ENCODE measurements at regions not wholly inside any gene's neighbourhood (a gene's known extent, or its start where the extent isn't known, plus 50 kb on each side); places are given as distances from the start of the nearest gene placed in this dataset.

DNA sequence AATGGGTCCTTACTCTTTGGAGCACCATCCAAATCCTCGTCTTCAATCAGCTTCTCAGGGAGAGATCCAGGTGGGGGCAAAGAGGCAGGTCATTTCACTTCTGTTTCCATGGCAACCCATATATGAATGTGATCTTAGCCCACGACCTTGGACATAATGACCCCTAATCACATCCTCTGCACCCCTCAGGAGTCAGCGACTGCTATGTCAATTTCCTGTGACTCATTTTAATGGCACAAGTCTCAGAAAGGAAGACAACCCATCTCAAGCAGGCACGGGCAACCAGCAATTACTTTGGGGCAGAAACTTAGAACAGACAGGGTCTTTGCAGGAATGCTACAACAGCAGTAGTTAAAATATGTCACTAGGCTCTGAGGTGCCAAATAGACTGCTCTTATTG, 591.2 kb downstream of the TLR4 start:
- Histone ChIP-seq H3K36me3 (ENCODE audit: control insufficient read depth in 2 of 2, insufficient read depth in 2 of 2, low read length in 2 of 2) (no peaks in the 10 kb centered on the region), H3K27ac (ENCODE audit: low read depth in 2 of 2, low read length in 2 of 2) (no peak overlapping the region), H3K4me3 (ENCODE audit: low read length in 2 of 2) (no peak overlapping the region)

DNA sequence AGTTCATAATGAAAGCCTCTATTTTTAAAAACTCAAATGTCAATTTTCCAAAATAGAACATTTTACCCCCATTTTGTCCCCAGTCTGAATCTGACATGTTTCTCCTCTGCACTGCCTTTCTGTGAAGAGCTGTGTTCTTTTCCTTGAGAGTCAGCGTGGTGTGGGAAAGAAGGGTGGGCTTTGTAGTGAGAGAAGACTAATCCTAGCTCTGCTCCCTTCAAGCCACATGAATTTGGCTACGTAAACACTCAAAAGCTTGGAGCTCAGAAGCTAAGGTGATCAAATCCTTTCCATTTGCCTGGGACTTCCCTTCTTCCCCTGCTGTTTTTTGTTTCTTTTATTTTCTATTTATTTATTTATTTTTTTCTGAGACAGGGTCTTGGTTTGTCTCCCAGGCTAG, 598.5 kb downstream of the TLR4 start:
- no peak overlapping the region for H3K27ac ChIP-seq (ENCODE audit: low read depth in 2 of 2, low read length in 2 of 2)
- no peaks in the 10 kb centered on the region for H3K36me3 ChIP-seq (ENCODE audit: control insufficient read depth in 2 of 2, insufficient read depth in 2 of 2, low read length in 2 of 2)
- H3K4me1 ChIP-seq (ENCODE audit: control insufficient read depth in 2 of 2, insufficient read depth in 2 of 2, low read length in 2 of 2): no peaks in the 10 kb centered on the region
- H3K27me3 ChIP-seq (ENCODE audit: control insufficient read depth in 2 of 2, insufficient read depth in 2 of 2, low read length in 2 of 2): no peaks in the 10 kb centered on the region
- no peak overlapping the region for H3K4me3 ChIP-seq (ENCODE audit: low read length in 2 of 2)
- H3K9ac ChIP-seq (ENCODE audit: low read depth in 1 of 2, low read length in 2 of 2): no peak overlapping the region
- H3K9me3 ChIP-seq (ENCODE audit: control insufficient read depth in 2 of 2, low read length in 2 of 2): no peaks in the 10 kb centered on the region

More for the DNA sequence above, 591.2 kb downstream of the TLR4 start:
- H3K27me3 ChIP-seq (ENCODE audit: control insufficient read depth in 2 of 2, insufficient read depth in 2 of 2, low read length in 2 of 2): no peaks in the 10 kb centered on the region
- H3K9ac ChIP-seq (ENCODE audit: low read depth in 1 of 2, low read length in 2 of 2): no peak overlapping the region
- no peaks in the 10 kb centered on the region for H3K4me1 ChIP-seq (ENCODE audit: control insufficient read depth in 2 of 2, insufficient read depth in 2 of 2, low read length in 2 of 2)
- no peaks in the 10 kb centered on the region for H3K9me3 ChIP-seq (ENCODE audit: control insufficient read depth in 2 of 2, low read length in 2 of 2)

DNA sequence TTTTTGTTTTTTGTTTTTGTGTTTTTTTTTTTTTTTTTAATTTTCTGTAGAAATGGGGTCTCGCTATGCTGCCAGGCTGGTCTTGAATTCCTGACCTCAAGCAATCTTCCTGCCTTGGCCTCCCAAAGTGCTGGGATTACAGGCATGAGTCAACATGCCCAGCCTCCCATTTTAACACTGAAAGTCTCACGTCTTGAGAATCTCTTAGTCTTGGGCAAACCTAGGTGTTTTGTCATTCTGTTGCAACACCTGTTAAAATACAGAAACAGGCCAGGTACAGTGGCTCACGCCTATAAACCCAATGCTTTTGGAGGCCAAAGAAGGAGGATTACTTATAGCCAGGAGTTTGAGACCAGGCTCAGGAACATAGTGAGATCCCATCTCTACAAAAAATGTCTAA, 599.0 kb downstream of the TLR4 start:
- no peak overlapping the region for H3K9ac ChIP-seq (ENCODE audit: low read depth in 1 of 2, low read length in 2 of 2)
- no peaks in the 10 kb centered on the region for H3K27me3 ChIP-seq (ENCODE audit: control insufficient read depth in 2 of 2, insufficient read depth in 2 of 2, low read length in 2 of 2)
- no peaks in the 10 kb centered on the region for H3K9me3 ChIP-seq (ENCODE audit: control insufficient read depth in 2 of 2, low read length in 2 of 2)
- H3K36me3 ChIP-seq (ENCODE audit: control insufficient read depth in 2 of 2, insufficient read depth in 2 of 2, low read length in 2 of 2): no peaks in the 10 kb centered on the region
- no peaks in the 10 kb centered on the region for H3K4me1 ChIP-seq (ENCODE audit: control insufficient read depth in 2 of 2, insufficient read depth in 2 of 2, low read length in 2 of 2)
- H3K4me3 ChIP-seq (ENCODE audit: low read length in 2 of 2): no peak overlapping the region
- no peak overlapping the region for H3K27ac ChIP-seq (ENCODE audit: low read depth in 2 of 2, low read length in 2 of 2)

DNA sequence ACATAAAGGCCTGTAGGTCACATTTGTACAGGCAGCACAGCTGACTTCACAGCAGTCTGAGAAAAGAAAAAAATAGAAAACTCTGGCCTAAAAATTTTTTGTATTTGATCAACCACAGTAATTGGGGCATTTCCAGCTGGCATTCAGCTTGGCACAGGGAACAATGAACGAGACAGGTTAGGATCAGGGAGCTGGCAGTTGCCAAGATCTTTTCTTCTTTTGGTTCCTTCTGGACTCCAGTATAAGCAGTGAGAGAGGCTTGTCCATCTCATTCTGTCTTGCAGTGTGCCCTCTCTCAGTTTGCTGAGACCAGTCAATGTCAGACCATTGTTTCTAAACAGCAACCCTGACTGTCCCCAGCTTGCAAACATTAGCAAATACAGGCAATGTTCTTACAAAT, 601.1 kb downstream of the TLR4 start:
- Histone ChIP-seq H3K4me1 (ENCODE audit: control insufficient read depth in 2 of 2, insufficient read depth in 2 of 2, low read length in 2 of 2) (no peaks in the 10 kb centered on the region), H3K4me3 (ENCODE audit: low read length in 2 of 2) (no peak overlapping the region), H3K27ac (ENCODE audit: low read depth in 2 of 2, low read length in 2 of 2) (no peak overlapping the region), H3K9me3 (ENCODE audit: control insufficient read depth in 2 of 2, low read length in 2 of 2) (no peaks in the 10 kb centered on the region), H3K9ac (ENCODE audit: low read depth in 1 of 2, low read length in 2 of 2) (no peak overlapping the region), H3K27me3 (ENCODE audit: control insufficient read depth in 2 of 2, insufficient read depth in 2 of 2, low read length in 2 of 2) (no peaks in the 10 kb centered on the region), H3K36me3 (ENCODE audit: control insufficient read depth in 2 of 2, insufficient read depth in 2 of 2, low read length in 2 of 2) (no peaks in the 10 kb centered on the region)

DNA sequence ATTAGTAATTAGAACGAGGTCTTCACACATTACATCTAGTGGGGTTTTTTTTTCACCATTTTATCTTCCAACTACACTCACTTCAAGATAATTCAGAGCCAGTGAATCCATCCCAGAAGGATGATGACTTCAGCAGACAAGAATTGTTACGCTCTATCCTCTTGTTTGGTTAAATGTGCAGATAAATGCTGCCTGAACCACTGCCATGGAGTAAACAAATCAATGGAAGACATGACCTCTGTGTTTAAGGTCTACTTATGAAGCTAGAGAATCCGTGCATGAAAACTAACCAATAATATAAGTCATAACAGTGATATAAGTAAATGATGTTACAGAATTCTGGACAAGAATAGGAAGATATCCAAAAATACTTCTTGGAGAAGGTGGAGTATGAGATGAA, 602.6 kb downstream of the TLR4 start:
- H3K9ac ChIP-seq (ENCODE audit: low read depth in 1 of 2, low read length in 2 of 2): no peak overlapping the region
- no peaks in the 10 kb centered on the region for H3K4me1 ChIP-seq (ENCODE audit: control insufficient read depth in 2 of 2, insufficient read depth in 2 of 2, low read length in 2 of 2)
- H3K4me3 ChIP-seq (ENCODE audit: low read length in 2 of 2): no peak overlapping the region
- H3K36me3 ChIP-seq (ENCODE audit: control insufficient read depth in 2 of 2, insufficient read depth in 2 of 2, low read length in 2 of 2): no peaks in the 10 kb centered on the region
- H3K27me3 ChIP-seq (ENCODE audit: control insufficient read depth in 2 of 2, insufficient read depth in 2 of 2, low read length in 2 of 2): no peaks in the 10 kb centered on the region
- no peak overlapping the region for H3K27ac ChIP-seq (ENCODE audit: low read depth in 2 of 2, low read length in 2 of 2)
- no peaks in the 10 kb centered on the region for H3K9me3 ChIP-seq (ENCODE audit: control insufficient read depth in 2 of 2, low read length in 2 of 2)

DNA sequence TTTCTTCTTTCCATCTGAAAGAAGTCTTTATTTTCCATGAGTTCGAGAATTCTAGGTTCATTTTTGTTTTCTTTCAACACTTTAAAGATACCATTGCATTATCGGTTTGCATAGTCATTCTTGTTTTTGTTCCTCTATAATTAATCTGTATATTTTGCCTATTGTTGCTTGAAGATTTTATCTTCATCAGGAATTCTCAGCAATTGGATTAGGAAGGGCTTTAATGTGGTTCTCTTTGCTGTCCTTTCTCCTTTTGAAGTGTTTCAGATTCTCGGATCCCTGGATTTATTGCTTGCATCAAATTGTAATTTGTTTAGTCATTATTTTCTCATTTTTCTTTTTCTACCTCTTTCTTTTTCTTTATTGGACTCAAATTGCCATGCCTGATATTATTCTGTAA, 609.8 kb downstream of the TLR4 start:
- Histone ChIP-seq H3K4me3 (ENCODE audit: low read length in 2 of 2) (no peak overlapping the region), H3K9ac (ENCODE audit: low read depth in 1 of 2, low read length in 2 of 2) (no peak overlapping the region), H3K4me1 (ENCODE audit: control insufficient read depth in 2 of 2, insufficient read depth in 2 of 2, low read length in 2 of 2) (no peaks in the 10 kb centered on the region), H3K27ac (ENCODE audit: low read depth in 2 of 2, low read length in 2 of 2) (no peak overlapping the region), H3K9me3 (ENCODE audit: control insufficient read depth in 2 of 2, low read length in 2 of 2) (no peaks in the 10 kb centered on the region), H3K36me3 (ENCODE audit: control insufficient read depth in 2 of 2, insufficient read depth in 2 of 2, low read length in 2 of 2) (no peaks in the 10 kb centered on the region), H3K27me3 (ENCODE audit: control insufficient read depth in 2 of 2, insufficient read depth in 2 of 2, low read length in 2 of 2) (no peaks in the 10 kb centered on the region)

DNA sequence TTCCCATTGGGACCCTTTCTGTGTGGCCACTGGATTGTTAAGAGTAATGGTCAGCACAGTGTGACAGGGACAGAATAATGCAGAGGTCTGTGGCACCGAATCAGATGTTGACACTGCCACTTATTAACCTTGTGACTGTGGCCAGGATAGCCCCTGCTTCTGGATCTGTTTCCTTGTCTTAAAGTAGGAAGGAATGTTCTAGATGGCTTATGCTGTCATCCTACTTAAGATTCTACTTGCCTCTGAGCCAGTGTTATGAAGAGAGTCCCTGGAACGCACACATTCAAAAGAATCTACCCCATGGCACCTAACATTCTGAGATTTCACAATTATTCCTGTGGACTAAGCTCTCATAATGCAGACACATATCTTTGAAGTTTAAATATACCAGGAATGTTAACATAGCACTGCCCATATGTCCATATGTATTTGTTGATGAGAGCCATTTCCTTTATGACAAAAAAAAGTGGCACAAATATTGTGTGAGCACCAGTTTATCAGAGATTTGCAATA, 612.7 kb downstream of the TLR4 start:
- H3K4me1 ChIP-seq (ENCODE audit: control insufficient read depth in 2 of 2, insufficient read depth in 2 of 2, low read length in 2 of 2): no peaks in the 10 kb centered on the region
- H3K4me3 ChIP-seq (ENCODE audit: low read length in 2 of 2): no peak overlapping the region
- no peak overlapping the region for H3K27ac ChIP-seq (ENCODE audit: low read depth in 2 of 2, low read length in 2 of 2)
- no peak overlapping the region for H3K9ac ChIP-seq (ENCODE audit: low read depth in 1 of 2, low read length in 2 of 2)
- H3K9me3 ChIP-seq (ENCODE audit: control insufficient read depth in 2 of 2, low read length in 2 of 2): no peaks in the 10 kb centered on the region
- H3K27me3 ChIP-seq (ENCODE audit: control insufficient read depth in 2 of 2, insufficient read depth in 2 of 2, low read length in 2 of 2): no peaks in the 10 kb centered on the region
- no peaks in the 10 kb centered on the region for H3K36me3 ChIP-seq (ENCODE audit: control insufficient read depth in 2 of 2, insufficient read depth in 2 of 2, low read length in 2 of 2)

DNA sequence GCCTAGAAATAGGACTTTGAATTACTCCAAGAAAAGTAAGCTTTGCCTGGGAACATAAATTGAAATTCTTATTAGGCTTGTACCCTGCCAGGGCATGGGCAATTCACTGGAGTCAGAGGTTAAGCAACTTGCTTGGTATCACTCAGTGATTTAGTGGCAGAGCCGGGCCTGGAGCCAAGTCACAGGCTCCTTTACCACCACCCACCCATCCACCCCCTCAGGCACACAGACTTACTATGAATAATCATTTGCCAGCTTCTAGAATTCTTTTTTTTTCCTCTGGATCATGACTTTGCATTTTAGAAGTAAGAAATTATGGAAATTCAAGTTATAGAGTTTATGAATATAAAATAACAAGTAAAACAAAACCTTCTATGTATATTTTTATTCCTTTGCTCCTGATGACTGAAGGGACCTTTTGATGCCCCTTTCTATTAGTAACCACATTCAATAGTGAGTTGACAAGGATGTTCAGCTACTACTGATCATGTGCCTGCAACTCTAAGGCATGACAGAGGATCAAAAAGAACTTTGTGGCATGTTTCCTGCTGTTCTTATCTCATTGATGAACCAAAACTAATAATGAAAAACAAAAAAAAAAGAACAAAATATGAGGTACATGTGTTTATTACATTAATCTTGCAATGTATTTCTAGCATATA, 614.7 kb downstream of the TLR4 start:
- H3K27me3 ChIP-seq (ENCODE audit: control insufficient read depth in 2 of 2, insufficient read depth in 2 of 2, low read length in 2 of 2): no peaks in the 10 kb centered on the region
- H3K4me1 ChIP-seq (ENCODE audit: control insufficient read depth in 2 of 2, insufficient read depth in 2 of 2, low read length in 2 of 2): no peaks in the 10 kb centered on the region
- no peaks in the 10 kb centered on the region for H3K36me3 ChIP-seq (ENCODE audit: control insufficient read depth in 2 of 2, insufficient read depth in 2 of 2, low read length in 2 of 2)
- no peaks in the 10 kb centered on the region for H3K9me3 ChIP-seq (ENCODE audit: control insufficient read depth in 2 of 2, low read length in 2 of 2)
- no peak overlapping the region for H3K27ac ChIP-seq (ENCODE audit: low read depth in 2 of 2, low read length in 2 of 2)
- no peak overlapping the region for H3K4me3 ChIP-seq (ENCODE audit: low read length in 2 of 2)
- no peak overlapping the region for H3K9ac ChIP-seq (ENCODE audit: low read depth in 1 of 2, low read length in 2 of 2)

DNA sequence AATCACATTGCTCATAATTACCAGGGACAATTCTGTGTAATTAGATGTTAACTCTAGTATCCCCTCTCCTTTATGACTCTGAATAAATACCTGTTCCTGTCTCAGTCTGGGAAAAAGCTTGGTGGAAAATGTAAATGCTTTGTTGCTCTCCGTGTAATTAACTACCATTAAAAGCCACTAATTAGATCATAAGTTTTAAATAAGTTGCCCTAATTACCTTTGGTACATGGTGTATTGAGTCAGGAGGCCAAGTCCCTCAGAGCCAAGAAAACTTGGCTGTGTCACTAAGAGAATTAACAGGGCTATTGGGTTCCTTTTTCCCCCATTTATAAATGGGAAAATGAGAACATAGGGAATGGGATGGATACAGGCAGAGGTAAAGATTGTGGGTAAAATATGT, 617.6 kb downstream of the TLR4 start:
- Histone ChIP-seq H3K9me3 (ENCODE audit: control insufficient read depth in 2 of 2, low read length in 2 of 2) (no peaks in the 10 kb centered on the region), H3K4me3 (ENCODE audit: low read length in 2 of 2) (no peak overlapping the region), H3K27me3 (ENCODE audit: control insufficient read depth in 2 of 2, insufficient read depth in 2 of 2, low read length in 2 of 2) (no peaks in the 10 kb centered on the region), H3K4me1 (ENCODE audit: control insufficient read depth in 2 of 2, insufficient read depth in 2 of 2, low read length in 2 of 2) (no peaks in the 10 kb centered on the region), H3K9ac (ENCODE audit: low read depth in 1 of 2, low read length in 2 of 2) (no peak overlapping the region), H3K36me3 (ENCODE audit: control insufficient read depth in 2 of 2, insufficient read depth in 2 of 2, low read length in 2 of 2) (no peaks in the 10 kb centered on the region), H3K27ac (ENCODE audit: low read depth in 2 of 2, low read length in 2 of 2) (no peak overlapping the region)

DNA sequence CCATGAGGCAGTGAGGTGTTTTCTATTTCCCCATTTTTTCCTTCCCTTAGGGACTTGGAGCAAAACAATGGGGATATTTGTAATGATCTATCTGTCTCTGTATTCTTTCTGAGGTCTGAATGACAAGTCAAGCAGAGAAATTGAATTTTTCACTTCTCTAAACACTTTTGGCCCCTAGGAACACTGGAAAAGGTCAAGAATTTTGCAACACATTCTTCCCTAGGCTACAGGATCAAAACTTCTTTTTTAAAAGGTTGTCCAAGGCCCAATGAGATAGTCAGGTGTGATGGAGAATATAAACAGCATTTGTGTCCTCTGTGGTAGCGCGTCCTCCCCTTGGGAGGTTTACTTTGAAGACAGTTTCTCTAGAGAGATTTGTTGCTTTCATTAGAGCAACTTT, 620.5 kb downstream of the TLR4 start:
- Histone ChIP-seq H3K9me3 (ENCODE audit: control insufficient read depth in 2 of 2, low read length in 2 of 2) (no peaks in the 10 kb centered on the region), H3K27ac (ENCODE audit: low read depth in 2 of 2, low read length in 2 of 2) (no peak overlapping the region), H3K36me3 (ENCODE audit: control insufficient read depth in 2 of 2, insufficient read depth in 2 of 2, low read length in 2 of 2) (no peaks in the 10 kb centered on the region)

DNA sequence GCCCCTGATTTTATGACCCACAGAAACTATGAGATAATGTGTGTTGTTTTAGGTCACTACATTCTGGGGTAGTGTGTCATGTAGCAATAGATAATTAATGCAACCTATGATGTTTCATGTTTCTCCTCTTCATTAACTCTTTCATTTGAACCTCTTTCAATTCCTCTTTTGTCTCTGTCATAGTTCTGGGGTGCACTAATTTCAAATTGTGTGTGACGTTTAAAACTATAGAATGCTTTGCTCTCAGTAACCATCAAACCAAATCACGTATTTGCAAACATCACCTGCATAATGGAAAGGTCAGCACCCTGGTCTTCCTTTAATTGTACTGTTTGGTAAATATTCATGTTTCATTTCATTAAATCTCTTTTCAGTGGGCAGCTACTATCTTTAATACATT, 621.6 kb downstream of the TLR4 start:
- no peaks in the 10 kb centered on the region for H3K9me3 ChIP-seq (ENCODE audit: control insufficient read depth in 2 of 2, low read length in 2 of 2)

More for the DNA sequence above, 620.5 kb downstream of the TLR4 start:
- Histone ChIP-seq H3K4me3 (ENCODE audit: low read length in 2 of 2) (no peak overlapping the region), H3K9ac (ENCODE audit: low read depth in 1 of 2, low read length in 2 of 2) (no peak overlapping the region), H3K4me1 (ENCODE audit: control insufficient read depth in 2 of 2, insufficient read depth in 2 of 2, low read length in 2 of 2) (no peaks in the 10 kb centered on the region), H3K27me3 (ENCODE audit: control insufficient read depth in 2 of 2, insufficient read depth in 2 of 2, low read length in 2 of 2) (no peaks in the 10 kb centered on the region)

More for the DNA sequence above, 621.6 kb downstream of the TLR4 start:
- Histone ChIP-seq H3K27ac (ENCODE audit: low read depth in 2 of 2, low read length in 2 of 2) (no peak overlapping the region), H3K36me3 (ENCODE audit: control insufficient read depth in 2 of 2, insufficient read depth in 2 of 2, low read length in 2 of 2) (no peaks in the 10 kb centered on the region), H3K4me1 (ENCODE audit: control insufficient read depth in 2 of 2, insufficient read depth in 2 of 2, low read length in 2 of 2) (no peaks in the 10 kb centered on the region), H3K9ac (ENCODE audit: low read depth in 1 of 2, low read length in 2 of 2) (no peak overlapping the region), H3K4me3 (ENCODE audit: low read length in 2 of 2) (no peak overlapping the region), H3K27me3 (ENCODE audit: control insufficient read depth in 2 of 2, insufficient read depth in 2 of 2, low read length in 2 of 2) (no peaks in the 10 kb centered on the region)
